Aorta (tissue), 5 donors: ENCODE measurements at regions not wholly inside any gene's neighbourhood (a gene's known extent, or its start where the extent isn't known, plus 50 kb on each side); places are given as distances from the start of the nearest gene placed in this dataset.

Experiments used
- ATAC-seq: fragments of 200-7000 bp; cut with Tn5 transposase; one replicate; pipeline ENCODE4 v1.9.1; 2022; ENCODE audit warnings: moderate library complexity; ENCODE audit not compliant: low FRiP score
- DNase-seq, 2 donors: peaks; one replicate each; pipeline ENCODE4 v3.0.0-alpha.2; 2020
- H3K27ac ChIP-seq, 2 donors: one replicate each; pipeline ENCODE4 v1.5.1; 2013; ENCODE audit warnings: low read length in 2 of 2, mild to moderate bottlenecking in 2 of 2, moderate library complexity in 2 of 2, control low read depth in 1 of 2, inconsistent platforms in 1 of 2, low read depth in 1 of 2
- H3K27me3 ChIP-seq, 2 donors: one replicate each; pipeline ENCODE4 v1.6.1; 2013; ENCODE audit warnings: control low read depth in 1 of 2, low read length in 1 of 2, mild to moderate bottlenecking in 1 of 2, moderate library complexity in 1 of 2; ENCODE audit not compliant: insufficient read depth in 2 of 2, control insufficient read depth in 1 of 2
- H3K36me3 ChIP-seq, 2 donors: one replicate each; pipeline ENCODE4 v1.6.1; 2013; ENCODE audit warnings: control low read depth in 1 of 2, low read length in 1 of 2, mild to moderate bottlenecking in 1 of 2; ENCODE audit not compliant: insufficient read depth in 2 of 2, control insufficient read depth in 1 of 2
- H3K4me1 ChIP-seq, 2 donors: one replicate each; pipeline ENCODE4 v1.6.1; 2013; ENCODE audit warnings: low read length in 2 of 2, control low read depth in 1 of 2, mild to moderate bottlenecking in 1 of 2, moderate library complexity in 1 of 2; ENCODE audit not compliant: insufficient read depth in 2 of 2, control insufficient read depth in 1 of 2
- H3K4me3 ChIP-seq, 2 donors: one replicate each; pipeline ENCODE4 v1.5.1; 2013; ENCODE audit warnings: low read length in 2 of 2, control low read depth in 1 of 2, mild to moderate bottlenecking in 1 of 2
- H3K9me3 ChIP-seq: one replicate; pipeline ENCODE4 v1.6.1; 2013; ENCODE audit warnings: mild to moderate bottlenecking, low read length; ENCODE audit not compliant: control insufficient read depth
- WGBS, 2 donors: extraction: QIAGEN DNeasy Blood & Tissue Kit; methylation state at CpG; one replicate each; pipeline ENCODE4 v1.1.7; 2013; 5-methylcytosine and 5-hydroxymethylcytosine counted together
- intact Hi-C, 2 donors: fragments of 100-400 bp; cut with DNase I; formaldehyde crosslinking; loops; one replicate each; pipeline versions ENCODE4 v1.14.2 to v1.15.0; 2022
- donor health status: healthy with polysubstance abuse.
- donor health status: Bipolar disorder and iron deficiency.
- donor health status: DM: no; HTN: no; CAD: no.
- donor health status: DM: no; HTN: no; CAD: no.
- donor health status: DM: yes; HTN: yes; CAD: no.

- H3K9me3 ChIP-seq, result no peaks in the 10 kb centered on the region
- WGBS, 2 donors, result 83 to 89% methylated on average over 1 of the region's 1 CpG
- no peaks in the 10 kb centered on the region for H3K36me3 ChIP-seq
- H3K27me3 ChIP-seq, result no peaks in the 10 kb centered on the region
- ATAC-seq (no peak), DNase-seq (no peak)
- no peaks in the 10 kb centered on the region for H3K4me1 ChIP-seq
- H3K27ac ChIP-seq, result no peak overlapping the region
- intact Hi-C loops, result no loop called here
- no peak overlapping the region for H3K4me3 ChIP-seq
Observed at GRCh38 chr6:118761645-118762044, 110.3 kb upstream of the CEP85L start.

DNA sequence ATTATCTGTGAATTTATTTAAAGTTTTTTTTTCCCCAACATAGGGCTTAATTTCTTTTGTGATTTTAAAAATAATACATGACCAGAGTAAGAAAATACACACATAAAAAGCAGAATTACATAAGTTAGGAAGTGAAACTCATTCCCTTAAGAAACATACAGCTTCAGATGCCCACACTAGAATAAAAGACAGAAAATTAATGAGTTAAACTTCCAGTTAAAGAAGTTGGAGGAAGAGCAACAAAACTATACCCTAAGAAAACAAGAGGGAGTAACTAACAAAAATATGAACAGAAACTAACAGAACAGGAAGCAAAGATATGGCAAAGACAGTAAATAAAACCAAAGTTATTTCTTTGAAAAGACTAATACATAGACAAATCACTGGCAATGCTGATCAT is 107.6 kb upstream of the CEP85L start:
- no peak for DNase-seq
- intact Hi-C loops, result no loop called here
- H3K9me3 ChIP-seq, result no peaks in the 10 kb centered on the region
- no peaks in the 10 kb centered on the region for H3K27me3 ChIP-seq
- no peak overlapping the region for H3K27ac ChIP-seq
- H3K4me3 ChIP-seq, result no peak overlapping the region
- no peaks in the 10 kb centered on the region for H3K4me1 ChIP-seq
- ATAC-seq, result no peak
- H3K36me3 ChIP-seq, result no peaks in the 10 kb centered on the region

DNA sequence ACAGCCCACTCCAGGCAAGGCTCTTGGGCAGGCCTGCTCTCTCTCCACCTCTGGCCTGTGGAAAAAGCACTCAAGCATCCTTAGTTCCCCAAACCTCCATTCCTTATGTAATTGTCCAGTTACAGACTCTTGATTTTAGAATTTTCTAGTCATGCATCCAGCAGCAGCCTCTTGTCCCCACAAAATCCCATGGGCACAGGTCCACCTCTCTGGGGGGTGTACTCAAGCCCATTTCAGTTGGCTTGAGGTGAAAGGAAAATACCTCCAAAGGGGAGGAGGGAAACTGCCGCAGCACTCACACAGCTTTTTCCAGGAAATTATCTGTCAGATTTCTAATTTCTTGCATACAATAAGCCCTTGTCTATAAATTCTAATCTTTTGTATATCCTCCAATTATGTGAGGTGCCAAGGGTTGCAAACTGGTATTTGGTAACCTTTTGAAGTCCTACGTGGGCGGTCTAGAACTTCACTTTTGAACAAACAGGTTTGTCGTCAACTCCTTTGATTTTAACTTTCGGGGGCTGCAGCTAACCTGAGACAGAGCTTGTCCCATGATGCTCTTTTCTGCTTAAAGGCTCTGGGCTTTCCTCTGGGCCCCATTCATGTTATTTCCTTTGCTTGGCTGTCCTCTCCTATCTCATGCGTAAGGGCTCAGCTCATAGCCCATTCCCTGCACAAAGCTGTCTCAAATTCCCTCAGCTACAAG is 104.7 kb upstream of the CEP85L start:
- H3K27ac ChIP-seq, result no peak overlapping the region
- H3K4me3 ChIP-seq, result no peak overlapping the region
- WGBS, 2 donors, result 90 to 94% methylated on average over 6 of the region's 6 CpGs
- DNase-seq (no peak), ATAC-seq (no peak)
- H3K4me1 ChIP-seq, result no peaks in the 10 kb centered on the region
- intact Hi-C loops, result no loop called here
- H3K36me3 ChIP-seq, result no peaks in the 10 kb centered on the region
- H3K27me3 ChIP-seq, result no peaks in the 10 kb centered on the region
- H3K9me3 ChIP-seq, result no peaks in the 10 kb centered on the region

DNA sequence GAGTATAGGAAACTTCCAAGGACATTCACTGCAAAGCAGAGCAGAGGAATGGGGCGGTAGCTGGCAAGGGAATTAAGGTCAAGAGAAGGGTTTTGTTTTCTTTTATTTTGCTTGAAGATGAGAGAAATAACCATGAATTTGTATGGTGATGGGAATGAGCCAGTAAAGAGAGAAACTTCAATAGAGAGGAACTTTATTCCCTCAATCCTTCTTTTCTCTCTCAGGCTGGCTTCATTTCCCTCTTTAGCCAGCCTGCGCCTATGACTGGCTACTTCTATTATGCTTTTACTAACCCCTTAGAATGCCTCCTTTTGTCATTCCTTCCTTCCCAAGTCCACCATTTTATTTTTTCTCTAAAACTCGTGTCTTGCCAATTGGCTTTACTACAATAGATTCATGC is 101.4 kb upstream of the CEP85L start:
- H3K4me3 ChIP-seq, result no peak overlapping the region
- H3K27me3 ChIP-seq, result no peaks in the 10 kb centered on the region
- H3K36me3 ChIP-seq, result no peaks in the 10 kb centered on the region
- H3K27ac ChIP-seq, result no peak overlapping the region
- no peaks in the 10 kb centered on the region for H3K4me1 ChIP-seq
- intact Hi-C loops, result no loop called here
- H3K9me3 ChIP-seq, result no peaks in the 10 kb centered on the region
- WGBS, 2 donors, result 84 to 90% methylated on average over 3 of the region's 3 CpGs
- no peak for DNase-seq
- no peak for ATAC-seq

GRCh38 chr6:118751072-118751471 is 99.7 kb upstream of the CEP85L start:
- intact Hi-C loops, result no loop called here
- no peak for DNase-seq
- no peak overlapping the region for H3K27ac ChIP-seq
- no peaks in the 10 kb centered on the region for H3K27me3 ChIP-seq
- H3K36me3 ChIP-seq, result no peaks in the 10 kb centered on the region
- 90 to 93% methylated on average over 3 of the region's 3 CpGs for WGBS, 2 donors
- no peaks in the 10 kb centered on the region for H3K9me3 ChIP-seq
- H3K4me1 ChIP-seq, result no peaks in the 10 kb centered on the region
- ATAC-seq, result no peak
- H3K4me3 ChIP-seq, result no peak overlapping the region

DNA sequence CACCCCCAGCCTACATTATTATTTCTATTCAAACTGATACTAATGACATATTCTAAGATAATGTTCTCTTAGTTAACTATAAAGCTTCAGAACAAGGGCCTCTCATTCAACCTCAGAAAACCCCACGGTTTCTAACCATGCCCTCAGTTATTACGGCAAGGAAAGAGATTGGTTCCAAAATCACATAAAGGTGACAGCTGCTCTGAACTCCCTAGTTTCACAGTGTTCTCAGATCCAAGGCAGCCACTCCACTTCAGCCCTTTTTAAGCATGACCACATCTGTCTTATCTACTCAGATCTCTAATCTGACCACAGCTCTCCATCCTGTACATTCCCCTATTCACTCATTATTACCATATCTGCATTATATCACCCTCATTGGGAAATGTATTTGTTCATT is 98.8 kb upstream of the CEP85L start:
- no peak for ATAC-seq
- no peaks in the 10 kb centered on the region for H3K36me3 ChIP-seq
- 94 to 97% methylated on average over 2 of the region's 2 CpGs for WGBS, 2 donors

GRCh38 chr6:118748311-118749062 is 97.1 kb upstream of the CEP85L start:
- no peak for ATAC-seq
- 37 to 38% methylated on average over 9 of the region's 9 CpGs for WGBS, 2 donors
- Histone ChIP-seq H3K36me3 (no peaks in the 10 kb centered on the region), H3K4me3 (no peak overlapping the region), H3K27ac (no peak overlapping the region), H3K4me1 (no peaks in the 10 kb centered on the region), H3K27me3 (no peaks in the 10 kb centered on the region), H3K9me3 (no peaks in the 10 kb centered on the region)
- peak in 1 of 2 donors; percentile 80 for DNase-seq
- intact Hi-C loops, result no loop called here

More for the DNA sequence above, 98.8 kb upstream of the CEP85L start:
- intact Hi-C loops, result no loop called here
- Histone ChIP-seq H3K4me3 (no peak overlapping the region), H3K4me1 (no peaks in the 10 kb centered on the region), H3K9me3 (no peaks in the 10 kb centered on the region), H3K27ac (no peak overlapping the region), H3K27me3 (no peaks in the 10 kb centered on the region)
- no peak for DNase-seq

- Histone ChIP-seq H3K4me3 (no peak overlapping the region), H3K27me3 (no peaks in the 10 kb centered on the region), H3K36me3 (no peaks in the 10 kb centered on the region), H3K27ac (no peak overlapping the region), H3K9me3 (no peaks in the 10 kb centered on the region), H3K4me1 (no peaks in the 10 kb centered on the region)
- no peak for ATAC-seq
- intact Hi-C loops, result no loop called here
- no peak for DNase-seq
Observed at GRCh38 chr6:118746825-118747174, 95.4 kb upstream of the CEP85L start.

DNA sequence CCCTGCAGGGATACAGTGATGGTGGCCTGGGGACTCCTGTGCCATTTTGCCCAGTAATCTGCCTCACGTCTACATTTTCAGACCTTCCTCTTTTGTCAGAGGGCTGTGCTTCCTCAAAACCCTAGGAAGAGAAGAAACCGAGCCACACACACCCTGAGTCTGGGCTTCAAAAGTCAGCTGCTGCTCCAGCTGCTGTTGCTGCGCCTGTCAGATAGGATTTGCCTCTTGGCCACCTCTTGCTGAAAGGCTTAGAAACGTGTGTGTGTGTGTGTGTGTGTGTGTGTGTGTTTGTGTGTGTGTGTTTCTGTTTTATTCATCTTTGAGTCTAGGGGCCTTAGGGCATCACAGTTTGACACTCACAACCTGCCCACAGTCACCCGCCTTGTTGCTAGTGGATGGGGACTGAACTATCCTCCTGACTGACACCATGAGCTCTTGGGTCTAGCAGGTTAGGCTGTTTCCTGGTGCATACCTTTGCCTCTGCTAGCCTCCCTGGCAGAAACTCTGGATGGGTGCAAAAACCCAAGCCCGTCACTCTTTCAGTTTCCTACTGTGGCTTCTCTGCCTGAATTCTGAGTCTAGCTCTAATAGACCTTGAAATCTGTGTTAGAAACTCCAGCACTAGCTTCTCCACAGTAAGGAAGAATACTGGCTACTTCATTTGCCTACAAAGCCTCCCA is 94.9 kb upstream of the CEP85L start:
- H3K27ac ChIP-seq, result no peak overlapping the region
- ATAC-seq (peak; percentile 56), DNase-seq (peak in 1 of 2 donors; percentile 74)
- intact Hi-C loops, result no loop called here
- WGBS, 2 donors, result 80 to 85% methylated on average over 6 of the region's 6 CpGs
- no peak overlapping the region for H3K4me3 ChIP-seq
- H3K9me3 ChIP-seq, result no peaks in the 10 kb centered on the region
- H3K4me1 ChIP-seq, result no peaks in the 10 kb centered on the region
- H3K27me3 ChIP-seq, result no peaks in the 10 kb centered on the region
- H3K36me3 ChIP-seq, result no peaks in the 10 kb centered on the region
